ENCODE measurements at regions not wholly inside any gene's neighbourhood (a gene's known extent, or its start where the extent isn't known, plus 50 kb on each side); places are given as distances from the start of the nearest gene placed in this dataset.

DNA sequence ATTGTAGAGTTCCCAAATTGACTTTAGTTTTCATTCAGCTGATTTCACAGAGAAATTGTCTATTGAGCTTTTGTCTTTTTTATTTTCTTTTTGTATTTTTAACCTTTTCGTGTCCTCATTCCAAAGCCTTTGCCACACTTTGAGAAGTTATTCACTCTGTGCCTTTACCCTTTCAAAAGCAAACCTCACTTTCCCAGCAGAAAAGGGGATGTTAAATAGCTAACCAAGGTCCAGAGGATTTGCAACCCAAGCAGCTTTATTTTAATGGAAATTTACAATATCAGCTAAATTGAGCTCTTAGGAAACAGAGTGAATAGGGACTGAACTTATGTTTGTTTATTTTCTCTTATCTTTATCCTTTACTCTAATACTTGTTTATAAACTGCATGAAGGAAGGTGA lies 428.8 kb downstream of the PCDH7 start:
- DNase-seq (ENCODE audit: extremely low read depth, low read depth) = no peak
- H3K4me3 ChIP-seq (replicated peaks; ENCODE audit: low read depth, low read length) = no peak overlapping the region
- TF ChIP-seq, protein P1, sequence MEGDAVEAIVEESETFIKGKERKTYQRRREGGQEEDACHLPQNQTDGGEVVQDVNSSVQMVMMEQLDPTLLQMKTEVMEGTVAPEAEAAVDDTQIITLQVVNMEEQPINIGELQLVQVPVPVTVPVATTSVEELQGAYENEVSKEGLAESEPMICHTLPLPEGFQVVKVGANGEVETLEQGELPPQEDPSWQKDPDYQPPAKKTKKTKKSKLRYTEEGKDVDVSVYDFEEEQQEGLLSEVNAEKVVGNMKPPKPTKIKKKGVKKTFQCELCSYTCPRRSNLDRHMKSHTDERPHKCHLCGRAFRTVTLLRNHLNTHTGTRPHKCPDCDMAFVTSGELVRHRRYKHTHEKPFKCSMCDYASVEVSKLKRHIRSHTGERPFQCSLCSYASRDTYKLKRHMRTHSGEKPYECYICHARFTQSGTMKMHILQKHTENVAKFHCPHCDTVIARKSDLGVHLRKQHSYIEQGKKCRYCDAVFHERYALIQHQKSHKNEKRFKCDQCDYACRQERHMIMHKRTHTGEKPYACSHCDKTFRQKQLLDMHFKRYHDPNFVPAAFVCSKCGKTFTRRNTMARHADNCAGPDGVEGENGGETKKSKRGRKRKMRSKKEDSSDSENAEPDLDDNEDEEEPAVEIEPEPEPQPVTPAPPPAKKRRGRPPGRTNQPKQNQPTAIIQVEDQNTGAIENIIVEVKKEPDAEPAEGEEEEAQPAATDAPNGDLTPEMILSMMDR (IDR thresholded peaks at IDR 0.05; ENCODE audit: low read depth, low read length, missing control alignments) = no peak

DNA sequence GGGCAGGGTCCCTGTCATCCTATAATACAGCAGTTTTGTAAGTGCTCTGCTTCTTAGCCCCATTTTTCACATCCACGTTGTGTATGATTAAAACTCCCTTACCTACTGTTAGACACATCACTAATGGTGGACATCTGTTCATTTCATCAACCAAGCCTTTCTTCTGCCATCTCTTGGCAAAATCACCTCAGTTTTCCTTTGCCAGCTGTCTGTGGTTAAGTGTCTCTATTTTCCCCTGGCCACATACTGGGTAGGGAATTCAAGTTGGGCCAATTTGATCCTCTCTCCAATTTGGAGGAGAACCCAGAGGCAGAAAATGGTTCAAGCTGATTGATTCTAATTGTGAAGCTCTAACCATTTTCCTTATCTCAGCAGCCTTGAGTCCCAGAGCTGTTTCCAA lies 436.1 kb downstream of the PCDH7 start:
- no peak overlapping the region for H3K4me3 ChIP-seq (replicated peaks; ENCODE audit: low read depth, low read length)
- DNase-seq (ENCODE audit: extremely low read depth, low read depth) = no peak
- TF ChIP-seq, protein P1 (IDR thresholded peaks at IDR 0.05; ENCODE audit: low read depth, low read length, missing control alignments) = no peak

DNA sequence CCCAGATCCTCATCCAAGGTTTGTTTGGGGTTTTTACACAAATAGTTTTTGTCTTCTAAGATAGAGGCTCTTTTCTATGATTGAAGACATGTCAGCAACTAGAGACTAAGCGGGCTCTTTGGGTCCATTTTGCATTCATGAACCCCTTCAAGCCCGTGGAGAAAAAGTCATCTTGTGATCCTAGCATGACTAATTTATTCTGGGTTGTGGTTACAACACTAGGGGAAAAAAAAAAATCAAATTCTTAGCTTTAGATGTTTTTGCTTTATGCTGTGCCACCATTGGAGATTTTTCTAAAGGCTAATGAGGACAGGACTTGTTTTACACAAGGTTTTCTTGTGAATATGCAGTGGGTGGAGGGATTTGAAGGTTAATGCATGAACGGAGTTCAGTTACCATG lies 440.0 kb downstream of the PCDH7 start:
- TF ChIP-seq, protein P1 (IDR thresholded peaks at IDR 0.05; ENCODE audit: low read depth, low read length, missing control alignments) = no peak
- no peak for DNase-seq (ENCODE audit: extremely low read depth, low read depth)
- no peak overlapping the region for H3K4me3 ChIP-seq (replicated peaks; ENCODE audit: low read depth, low read length)

DNA sequence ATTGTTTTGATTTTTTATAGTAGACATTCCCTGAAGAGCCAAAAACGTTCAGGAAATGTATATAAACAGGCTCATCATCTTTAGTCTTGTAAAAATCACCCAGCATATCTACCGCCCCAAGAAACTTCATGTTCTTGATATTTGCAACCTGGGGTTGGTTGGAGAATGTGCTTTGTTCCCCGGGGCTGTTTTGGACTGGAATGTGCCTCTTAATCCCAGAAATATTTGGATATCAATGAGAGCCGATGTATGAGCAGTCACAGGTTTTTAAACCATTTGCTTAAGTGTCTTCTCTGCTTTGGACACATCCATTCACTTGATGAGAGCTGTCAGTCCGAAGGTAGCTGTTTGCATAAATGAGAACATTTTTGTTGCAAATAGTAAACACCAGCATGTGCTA lies 449.7 kb downstream of the PCDH7 start:
- TF ChIP-seq, protein P1 (IDR thresholded peaks at IDR 0.05; ENCODE audit: low read depth, low read length, missing control alignments) = no peak
- no peak for DNase-seq (ENCODE audit: extremely low read depth, low read depth)
- H3K4me3 ChIP-seq (replicated peaks; ENCODE audit: low read depth, low read length) = no peak overlapping the region

DNA sequence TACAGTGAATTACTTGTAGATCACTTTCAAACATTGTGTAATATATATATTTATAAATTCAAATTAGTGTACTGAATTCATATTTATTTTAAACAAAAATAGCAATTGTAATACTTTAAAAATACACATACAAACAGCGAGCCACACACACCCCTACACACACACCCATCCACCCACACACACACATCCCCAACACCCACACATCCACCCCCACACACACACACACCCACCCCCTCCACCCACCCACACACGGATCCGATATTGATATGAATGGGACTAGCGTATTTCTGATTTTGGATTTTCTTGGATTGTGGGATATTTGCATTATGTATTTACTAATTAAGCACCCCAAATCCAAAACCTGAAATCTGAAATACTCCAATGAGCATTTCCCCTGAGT lies 451.2 kb downstream of the PCDH7 start:
- TF ChIP-seq, protein P1 (IDR thresholded peaks at IDR 0.05; ENCODE audit: low read depth, low read length, missing control alignments) = no peak
- no peak for DNase-seq (ENCODE audit: extremely low read depth, low read depth)
- no peak overlapping the region for H3K4me3 ChIP-seq (replicated peaks; ENCODE audit: low read depth, low read length)

DNA sequence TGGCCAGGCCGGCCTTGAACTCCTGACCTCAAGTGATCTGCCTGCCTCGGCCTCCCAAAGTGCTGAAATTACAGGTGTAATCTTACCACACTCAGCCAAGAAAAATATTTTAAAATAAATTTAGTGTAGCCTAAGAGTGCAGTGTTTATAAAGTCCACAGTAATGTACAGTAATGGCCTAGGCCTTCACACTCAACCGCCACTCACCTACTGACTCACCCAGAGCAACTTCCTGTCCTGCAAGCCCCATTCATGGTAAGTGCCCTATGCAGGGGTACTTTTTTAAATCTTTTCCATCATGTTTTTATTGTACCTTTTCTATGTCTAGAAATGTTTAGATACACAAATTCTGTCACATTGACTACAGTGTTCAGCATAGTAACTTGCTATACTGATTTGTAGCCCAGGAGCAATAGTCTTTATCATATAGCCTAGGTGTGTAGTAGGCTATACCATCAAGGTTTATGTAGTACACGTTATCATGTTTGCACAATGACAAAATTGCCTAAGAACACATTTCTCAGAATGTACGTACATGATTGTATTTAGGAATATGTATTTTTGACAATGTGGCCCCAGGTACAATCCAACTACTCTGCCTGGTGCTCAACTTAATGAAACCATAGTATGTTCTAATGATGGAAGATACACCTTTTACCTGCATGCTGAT lies 455.2 kb downstream of the PCDH7 start:
- no peak for DNase-seq (ENCODE audit: extremely low read depth, low read depth)
- no peak overlapping the region for H3K4me3 ChIP-seq (replicated peaks; ENCODE audit: low read depth, low read length)
- TF ChIP-seq, protein P1 (IDR thresholded peaks at IDR 0.05; ENCODE audit: low read depth, low read length, missing control alignments) = no peak

DNA sequence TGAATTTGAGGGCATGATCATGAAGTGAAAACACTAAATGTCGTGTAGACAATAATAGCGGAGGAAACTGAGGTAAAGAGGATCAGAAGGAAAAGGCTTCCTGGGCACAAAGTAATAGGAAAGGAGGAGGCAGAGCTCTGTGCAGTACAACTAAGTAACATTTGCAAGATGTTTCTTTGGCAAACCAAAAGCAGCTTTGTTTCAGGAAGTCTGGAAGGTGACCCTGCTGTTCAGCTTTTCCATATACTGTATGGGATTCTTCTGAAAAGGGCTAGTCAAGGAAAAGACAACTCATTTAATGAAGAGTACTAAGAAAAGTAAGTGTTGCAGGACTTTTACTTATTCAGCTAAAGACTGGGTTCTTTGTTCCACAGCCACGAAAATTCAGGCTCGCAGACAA lies 463.1 kb downstream of the PCDH7 start:
- TF ChIP-seq, protein P1 (IDR thresholded peaks at IDR 0.05; ENCODE audit: low read depth, low read length, missing control alignments) = no peak
- DNase-seq (ENCODE audit: extremely low read depth, low read depth) = no peak
- no peak overlapping the region for H3K4me3 ChIP-seq (replicated peaks; ENCODE audit: low read depth, low read length)

All from HFF-Myc (cell line).